Activated CD4-positive, alpha-beta T cell treated with anti-CD3 and anti-CD28 coated beads for 24 hours (primary cell): ENCODE measurements at regions not wholly inside any gene's neighbourhood (a gene's known extent, or its start where the extent isn't known, plus 50 kb on each side); places are given as distances from the start of the nearest gene placed in this dataset.
"Not testable (repeated sequence)": the region's sequence is repeated elsewhere in the genome, so short reads cannot be mapped to it uniquely, and the experiment has no call there.

Source experiments
- DNase-seq, 2 donors: peaks; one replicate each; pipeline ENCODE4 v3.0.0-alpha.2; 2020; ENCODE audit warnings: low read depth in 2 of 2

- no peak for DNase-seq
These were observed 371.5 kb downstream of the PRELID2 start for GRCh38 chr5:145463634-145464033.

GRCh38 chr5:145462525-145462924 is 372.6 kb downstream of the PRELID2 start:
- DNase-seq = no peak

GRCh38 chr5:145450286-145450885 is 384.8 kb downstream of the PRELID2 start:
- no peak for DNase-seq

GRCh38 chr5:145449794-145450193 is 385.3 kb downstream of the PRELID2 start:
- no peak for DNase-seq

GRCh38 chr5:145446875-145447274 is 388.3 kb downstream of the PRELID2 start:
- not testable (repeated sequence) for DNase-seq

- no peak for DNase-seq
These were observed 388.7 kb downstream of the PRELID2 start for GRCh38 chr5:145446412-145446811.

GRCh38 chr5:145445027-145445426 is 390.1 kb downstream of the PRELID2 start:
- no peak for DNase-seq

- no peak for DNase-seq
These were observed 391.2 kb downstream of the PRELID2 start for GRCh38 chr5:145443964-145444363.

GRCh38 chr5:145443366-145443765 is 391.8 kb downstream of the PRELID2 start:
- DNase-seq = no peak

- DNase-seq = not testable (repeated sequence)
These were observed 392.5 kb downstream of the PRELID2 start for GRCh38 chr5:145442661-145443060.

- no peak for DNase-seq
These were observed 393.9 kb downstream of the PRELID2 start for GRCh38 chr5:145441228-145441627.

- no peak for DNase-seq
These were observed 397.5 kb downstream of the PRELID2 start for GRCh38 chr5:145437627-145438026.

- no peak for DNase-seq
These were observed 402.1 kb downstream of the PRELID2 start for GRCh38 chr5:145433077-145433476.

- DNase-seq = no peak
These were observed 406.0 kb downstream of the PRELID2 start for GRCh38 chr5:145429170-145429569.

- no peak for DNase-seq
These were observed 427.1 kb downstream of the PRELID2 start for GRCh38 chr5:145408048-145408341.

- no peak for DNase-seq
These were observed 427.7 kb downstream of the PRELID2 start for GRCh38 chr5:145407300-145408047.

GRCh38 chr5:145403992-145404391 is 431.1 kb downstream of the PRELID2 start:
- DNase-seq = no peak

GRCh38 chr5:145396888-145397287 is 438.3 kb downstream of the PRELID2 start:
- DNase-seq = no peak

GRCh38 chr5:145395151-145395550 is 440.0 kb downstream of the PRELID2 start:
- not testable (repeated sequence) for DNase-seq

GRCh38 chr5:145393426-145393825 is 441.7 kb downstream of the PRELID2 start:
- no peak for DNase-seq

GRCh38 chr5:145389047-145389446 is 446.1 kb downstream of the PRELID2 start:
- DNase-seq = no peak

- no peak for DNase-seq
These were observed 449.9 kb downstream of the PRELID2 start for GRCh38 chr5:145385276-145385675.

GRCh38 chr5:145378226-145378625 is 456.9 kb downstream of the PRELID2 start:
- no peak for DNase-seq

- DNase-seq = no peak
These were observed 459.6 kb downstream of the PRELID2 start for GRCh38 chr5:145375521-145375920.
